NB4 (cell line): ENCODE measurements at regions not wholly inside any gene's neighbourhood (a gene's known extent, or its start where the extent isn't known, plus 50 kb on each side); places are given as distances from the start of the nearest gene placed in this dataset.
A peak's percentile ranks its signal among the peaks of the same experiment; 100 is the strongest.

Experiments
- DNase-seq: peaks from one replicate; pipeline ENCODE4 v3.0.0; 2010; ENCODE audit warnings: low read depth
- H3K4me3 ChIP-seq: one replicate; pipeline ENCODE4 v1.5.1; 2011; ENCODE audit warnings: mild to moderate bottlenecking, low read depth, low read length, moderate library complexity
- MYC ChIP-seq: IDR thresholded peaks from 2 replicates; pipeline ENCODE4 v1.6.1; 2011; ENCODE audit warnings: low read depth, low read length
- POLR2A ChIP-seq: IDR thresholded peaks from 2 replicates; pipeline ENCODE4 v1.6.1; 2011; ENCODE audit warnings: mild to moderate bottlenecking; ENCODE audit not compliant: insufficient read length; ENCODE audit errors: extremely low read depth
- TF ChIP-seq, protein P1 (sequence below): IDR thresholded peaks from 2 replicates; pipeline ENCODE4 v1.6.1; 2011; ENCODE audit warnings: low read depth, low read length
- TF ChIP-seq, protein P2 (sequence below): IDR thresholded peaks from one replicate; pipeline ENCODE4 v1.5.1; 2012; ENCODE audit warnings: low read depth, low read length

DNA sequence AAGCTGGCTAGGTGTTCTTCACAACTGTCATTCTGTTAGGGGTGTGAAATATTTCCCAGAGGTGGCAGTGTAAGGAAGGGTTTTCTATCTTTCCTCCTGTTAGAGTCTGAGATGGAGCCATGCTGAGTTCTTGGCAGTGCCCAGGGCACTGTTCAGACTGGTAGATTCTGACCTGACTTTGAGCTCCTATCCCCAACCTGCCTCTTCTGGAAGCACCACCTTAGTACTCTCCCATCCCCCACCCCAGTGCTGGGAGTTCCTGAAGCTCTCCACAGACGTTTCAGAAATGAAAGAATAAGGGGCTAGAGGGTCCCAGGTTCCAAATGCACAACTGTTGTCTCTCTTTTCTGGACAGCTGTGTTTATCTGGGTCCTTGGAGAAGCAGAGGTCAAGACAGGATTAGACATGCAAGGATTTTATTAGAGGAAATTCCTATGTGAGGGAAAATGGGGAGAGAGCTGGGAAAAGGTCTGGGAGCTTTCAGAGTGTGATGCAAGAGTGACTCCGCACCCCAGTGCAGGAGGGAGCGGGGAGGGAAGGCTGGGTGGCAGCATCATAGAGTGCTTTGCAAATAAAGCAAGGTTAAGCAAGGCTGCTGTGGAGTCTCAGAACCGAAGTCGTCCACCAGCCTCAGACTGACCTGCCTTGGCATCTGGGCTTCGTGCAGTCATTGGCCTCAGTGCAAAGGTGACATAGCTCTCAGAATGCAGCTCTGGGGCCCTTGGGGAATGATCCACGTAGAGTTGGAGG is 75.5 kb downstream of the SLC4A3 start:
- no peak overlapping the region for H3K4me3 ChIP-seq
- no peak for DNase-seq
- TF ChIP-seq, protein P1, sequence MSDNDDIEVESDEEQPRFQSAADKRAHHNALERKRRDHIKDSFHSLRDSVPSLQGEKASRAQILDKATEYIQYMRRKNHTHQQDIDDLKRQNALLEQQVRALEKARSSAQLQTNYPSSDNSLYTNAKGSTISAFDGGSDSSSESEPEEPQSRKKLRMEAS: no peak
- TF ChIP-seq, protein P2, sequence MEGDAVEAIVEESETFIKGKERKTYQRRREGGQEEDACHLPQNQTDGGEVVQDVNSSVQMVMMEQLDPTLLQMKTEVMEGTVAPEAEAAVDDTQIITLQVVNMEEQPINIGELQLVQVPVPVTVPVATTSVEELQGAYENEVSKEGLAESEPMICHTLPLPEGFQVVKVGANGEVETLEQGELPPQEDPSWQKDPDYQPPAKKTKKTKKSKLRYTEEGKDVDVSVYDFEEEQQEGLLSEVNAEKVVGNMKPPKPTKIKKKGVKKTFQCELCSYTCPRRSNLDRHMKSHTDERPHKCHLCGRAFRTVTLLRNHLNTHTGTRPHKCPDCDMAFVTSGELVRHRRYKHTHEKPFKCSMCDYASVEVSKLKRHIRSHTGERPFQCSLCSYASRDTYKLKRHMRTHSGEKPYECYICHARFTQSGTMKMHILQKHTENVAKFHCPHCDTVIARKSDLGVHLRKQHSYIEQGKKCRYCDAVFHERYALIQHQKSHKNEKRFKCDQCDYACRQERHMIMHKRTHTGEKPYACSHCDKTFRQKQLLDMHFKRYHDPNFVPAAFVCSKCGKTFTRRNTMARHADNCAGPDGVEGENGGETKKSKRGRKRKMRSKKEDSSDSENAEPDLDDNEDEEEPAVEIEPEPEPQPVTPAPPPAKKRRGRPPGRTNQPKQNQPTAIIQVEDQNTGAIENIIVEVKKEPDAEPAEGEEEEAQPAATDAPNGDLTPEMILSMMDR: no peak
- TF ChIP-seq MYC (no peak), POLR2A (no peak)

DNA sequence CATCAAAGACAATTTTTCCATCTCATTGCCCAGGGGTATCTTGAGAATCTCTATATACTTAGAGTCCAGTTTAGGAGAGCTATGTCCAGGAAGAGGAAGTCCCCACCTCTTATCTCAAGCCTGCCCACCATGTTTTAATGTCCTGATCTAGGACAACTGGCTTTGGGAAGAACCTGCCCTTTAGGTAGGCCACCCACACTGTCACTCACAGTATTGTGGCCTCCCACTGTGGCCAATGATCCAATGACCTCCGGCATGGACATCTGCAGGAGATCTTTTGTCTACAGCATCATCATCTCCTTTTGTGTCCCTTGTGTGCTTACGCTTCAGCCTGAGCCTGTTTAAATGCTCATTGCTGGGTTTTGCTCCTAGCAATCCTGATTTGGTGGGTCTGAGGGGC is 77.4 kb downstream of the SLC4A3 start:
- no peak for DNase-seq

DNA sequence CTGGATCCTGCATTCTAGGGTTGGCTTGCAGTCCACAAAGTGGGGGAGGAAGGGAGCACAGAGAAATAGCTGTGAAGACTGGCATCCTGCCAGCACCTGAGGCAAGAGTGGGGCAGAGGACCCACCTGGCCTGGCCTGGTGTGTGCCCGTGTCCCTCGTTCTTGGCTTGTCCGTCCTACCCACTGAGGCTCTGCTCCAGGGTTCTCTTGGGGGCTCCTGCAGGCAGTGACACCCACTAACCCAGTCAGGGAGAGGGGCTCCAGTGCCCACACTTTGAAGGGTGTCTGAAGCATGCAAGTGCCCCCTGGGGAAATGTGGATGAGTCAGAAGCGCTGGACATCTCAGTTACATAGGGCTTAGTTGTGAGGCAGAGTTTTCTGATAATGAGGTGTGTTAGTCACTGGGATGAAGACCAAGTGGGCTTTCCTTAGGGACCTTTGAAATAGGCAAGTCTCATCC is 79.4 kb downstream of the SLC4A3 start:
- H3K4me3 ChIP-seq: no peak overlapping the region
- TF ChIP-seq MYC (no peak), POLR2A (no peak)
- TF ChIP-seq, protein P2: no peak
- TF ChIP-seq, protein P1: no peak
- DNase-seq: peak; percentile 30

More for the DNA sequence above, 77.4 kb downstream of the SLC4A3 start:
- TF ChIP-seq POLR2A (no peak), MYC (no peak)
- TF ChIP-seq, protein P1: no peak
- TF ChIP-seq, protein P2: no peak
- no peak overlapping the region for H3K4me3 ChIP-seq

DNA sequence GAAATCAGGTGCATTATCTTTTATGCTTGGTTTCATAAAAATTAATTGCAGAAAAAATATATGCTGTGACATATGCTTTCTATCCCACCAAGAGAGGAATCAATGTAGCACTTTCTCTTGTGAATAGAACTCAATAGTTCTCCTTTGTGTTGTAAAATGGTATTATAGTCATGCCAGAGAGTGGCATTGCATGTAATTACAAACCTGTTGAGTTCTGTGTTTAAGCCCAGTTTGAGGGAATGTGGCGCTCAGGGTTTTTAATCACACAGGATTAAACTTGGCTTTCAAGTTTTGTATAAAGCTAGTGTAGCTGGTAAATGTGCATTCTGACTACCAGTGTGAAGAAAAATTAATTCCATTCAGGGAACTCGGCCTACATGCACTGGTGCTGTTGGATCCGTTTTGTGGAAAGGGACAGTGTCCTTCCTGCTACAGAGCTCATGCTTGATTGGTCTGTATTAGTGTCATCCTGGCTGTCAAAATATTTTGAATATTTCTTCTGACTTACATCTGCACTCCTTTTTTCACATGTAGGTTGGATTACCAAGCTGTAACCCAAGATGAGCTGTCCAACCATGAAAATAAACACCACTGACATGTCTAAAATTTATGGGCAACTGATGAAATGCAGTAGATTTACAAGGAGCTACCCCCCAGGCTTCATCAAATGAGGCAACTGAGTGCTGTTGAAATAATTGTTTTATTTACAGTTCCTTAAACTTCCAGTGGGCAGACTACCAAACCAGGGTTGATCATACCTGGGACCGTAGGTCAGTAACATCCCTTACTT is 80.3 kb downstream of the SLC4A3 start:
- DNase-seq: no peak
- TF ChIP-seq, protein P1: no peak
- no peak for TF ChIP-seq POLR2A
- TF ChIP-seq, protein P2: no peak
- TF ChIP-seq MYC: no peak
- no peak overlapping the region for H3K4me3 ChIP-seq

DNA sequence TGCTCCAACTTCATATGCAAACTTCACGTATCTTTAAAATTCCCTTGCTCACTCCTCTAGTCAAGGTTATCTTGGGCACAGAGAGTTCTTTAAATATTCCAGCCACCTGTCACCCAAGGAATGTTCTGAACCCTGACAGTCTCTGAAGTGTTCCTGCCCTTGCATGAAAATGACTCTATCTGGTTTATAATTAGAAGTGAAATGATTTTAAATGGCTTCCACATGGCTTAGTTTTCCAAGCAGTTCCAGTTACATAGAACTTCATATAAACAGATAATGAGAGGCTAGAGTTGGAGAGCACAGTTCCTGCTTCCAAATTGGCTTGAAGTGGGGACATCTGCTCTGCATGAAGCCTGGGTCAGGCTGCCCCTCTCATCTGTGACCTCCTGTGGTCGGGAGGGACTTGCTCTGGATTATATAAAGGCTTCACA is 81.9 kb downstream of the SLC4A3 start:
- DNase-seq: no peak
- no peak overlapping the region for H3K4me3 ChIP-seq
- no peak for TF ChIP-seq POLR2A
- TF ChIP-seq, protein P2: no peak
- TF ChIP-seq, protein P1: no peak
- TF ChIP-seq MYC: no peak
